Lung (tissue), 11 donors: ENCODE measurements at regions not wholly inside any gene's neighbourhood (a gene's known extent, or its start where the extent isn't known, plus 50 kb on each side); places are given as distances from the start of the nearest gene placed in this dataset.
A peak's percentile ranks its signal among the peaks of the same experiment; 100 is the strongest.

Experiments used
- ATAC-seq: fragments of 200-7000 bp; cut with Tn5 transposase; one replicate; pipeline ENCODE4 v1.9.1; 2020; ENCODE audit warnings: moderate number of reproducible peaks; ENCODE audit not compliant: insufficient read depth, low FRiP score
- DNase-seq, 3 donors: peaks; one replicate each; pipeline ENCODE4 v3.0.0-alpha.2; 2013 to 2017
- H3K27ac ChIP-seq, 2 donors: one replicate each; pipeline ENCODE4 v1.5.1; 2013; ENCODE audit warnings: mild to moderate bottlenecking in 2 of 2, moderate library complexity in 2 of 2, control low read depth in 1 of 2, inconsistent platforms in 1 of 2, low read depth in 1 of 2, low read length in 1 of 2
- H3K27me3 ChIP-seq, 3 donors: one replicate each; pipeline ENCODE4 v1.5.1; 2013; ENCODE audit warnings: low read length in 2 of 3; ENCODE audit not compliant: control insufficient read depth in 3 of 3, insufficient read depth in 3 of 3
- H3K36me3 ChIP-seq, 4 donors: one replicate each; pipeline ENCODE4 v1.5.1; 2013; ENCODE audit warnings: low read length in 4 of 4, mild to moderate bottlenecking in 1 of 4, moderate library complexity in 1 of 4; ENCODE audit not compliant: control insufficient read depth in 4 of 4, insufficient read depth in 4 of 4
- H3K4me1 ChIP-seq, 5 donors: one replicate each; pipeline ENCODE4 v1.5.1; 2013; ENCODE audit warnings: low read length in 5 of 5, mild to moderate bottlenecking in 2 of 5, moderate library complexity in 1 of 5; ENCODE audit not compliant: control insufficient read depth in 5 of 5, insufficient read depth in 5 of 5
- H3K4me3 ChIP-seq: one replicate; pipeline ENCODE4 v1.5.1; 2013; ENCODE audit warnings: mild to moderate bottlenecking, control low read depth, moderate library complexity
- H3K9ac ChIP-seq, 2 donors: one replicate each; pipeline ENCODE4 v1.5.1; 2013; ENCODE audit warnings: low read length in 2 of 2, control low read depth in 1 of 2; ENCODE audit not compliant: insufficient read depth in 1 of 2
- H3K9me3 ChIP-seq, 4 donors: one replicate each; pipeline ENCODE4 v1.5.1; 2013; ENCODE audit warnings: low read length in 3 of 4, mild to moderate bottlenecking in 1 of 4, moderate library complexity in 1 of 4; ENCODE audit not compliant: control insufficient read depth in 4 of 4, insufficient read depth in 3 of 4
- WGBS, 2 donors: extraction: QIAGEN DNeasy Blood & Tissue Kit; methylation state at CpG; one replicate each; pipeline ENCODE4 v1.1.7; 2013; 5-methylcytosine and 5-hydroxymethylcytosine counted together
- TF ChIP-seq, protein P1 (sequence below): IDR thresholded peaks from 2 replicates; pipeline ENCODE4 v1.5.1; 2012; ENCODE audit warnings: mild to moderate bottlenecking; ENCODE audit errors: control extremely low read depth, extremely low read depth
- donor health status: control.
- donor health status: control.
- donor health status: Bipolar disorder and iron deficiency.
- donor health status: healthy.
- donor health status: DM: yes; HTN: yes; CAD: no.

DNA sequence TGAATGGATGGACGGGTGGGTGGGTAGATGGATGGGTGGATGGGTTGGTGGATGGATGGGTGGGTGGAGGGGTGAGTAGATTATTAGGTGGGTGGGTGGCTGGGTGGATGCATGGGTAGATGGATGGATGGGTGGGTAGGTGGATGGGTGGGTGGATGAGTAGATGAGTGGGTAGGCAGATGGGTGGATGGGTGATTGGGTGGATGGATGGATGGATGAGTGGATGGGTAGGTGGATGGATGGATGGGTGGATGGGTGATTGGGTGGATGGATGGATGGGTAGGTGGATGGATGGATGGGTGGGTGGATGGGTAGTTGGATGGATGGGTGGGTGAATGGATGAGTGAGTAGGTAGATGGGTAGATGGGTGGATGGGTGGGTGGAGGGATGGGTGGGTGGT lies 59.6 kb upstream of the ADGRA1 start:
- DNase-seq (no peak), ATAC-seq (no peak)
- H3K27me3 ChIP-seq, result peaks cover 0 to 9% (median 4%) of the 10 kb centered on the region in 3 donors
- no peaks in the 10 kb centered on the region for H3K36me3 ChIP-seq
- TF ChIP-seq, protein P1, sequence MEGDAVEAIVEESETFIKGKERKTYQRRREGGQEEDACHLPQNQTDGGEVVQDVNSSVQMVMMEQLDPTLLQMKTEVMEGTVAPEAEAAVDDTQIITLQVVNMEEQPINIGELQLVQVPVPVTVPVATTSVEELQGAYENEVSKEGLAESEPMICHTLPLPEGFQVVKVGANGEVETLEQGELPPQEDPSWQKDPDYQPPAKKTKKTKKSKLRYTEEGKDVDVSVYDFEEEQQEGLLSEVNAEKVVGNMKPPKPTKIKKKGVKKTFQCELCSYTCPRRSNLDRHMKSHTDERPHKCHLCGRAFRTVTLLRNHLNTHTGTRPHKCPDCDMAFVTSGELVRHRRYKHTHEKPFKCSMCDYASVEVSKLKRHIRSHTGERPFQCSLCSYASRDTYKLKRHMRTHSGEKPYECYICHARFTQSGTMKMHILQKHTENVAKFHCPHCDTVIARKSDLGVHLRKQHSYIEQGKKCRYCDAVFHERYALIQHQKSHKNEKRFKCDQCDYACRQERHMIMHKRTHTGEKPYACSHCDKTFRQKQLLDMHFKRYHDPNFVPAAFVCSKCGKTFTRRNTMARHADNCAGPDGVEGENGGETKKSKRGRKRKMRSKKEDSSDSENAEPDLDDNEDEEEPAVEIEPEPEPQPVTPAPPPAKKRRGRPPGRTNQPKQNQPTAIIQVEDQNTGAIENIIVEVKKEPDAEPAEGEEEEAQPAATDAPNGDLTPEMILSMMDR, result no peak
- peaks cover 0 to 12% (median 0%) of the 10 kb centered on the region in 5 donors for H3K4me1 ChIP-seq
- H3K9me3 ChIP-seq, result peaks cover 0 to 1% (median 0%) of the 10 kb centered on the region in 4 donors
- no peak overlapping the region for H3K27ac ChIP-seq
- 69 to 81% methylated on average over 1 of the region's 1 CpG for WGBS, 2 donors
- no peak overlapping the region for H3K4me3 ChIP-seq
- no peak overlapping the region for H3K9ac ChIP-seq

DNA sequence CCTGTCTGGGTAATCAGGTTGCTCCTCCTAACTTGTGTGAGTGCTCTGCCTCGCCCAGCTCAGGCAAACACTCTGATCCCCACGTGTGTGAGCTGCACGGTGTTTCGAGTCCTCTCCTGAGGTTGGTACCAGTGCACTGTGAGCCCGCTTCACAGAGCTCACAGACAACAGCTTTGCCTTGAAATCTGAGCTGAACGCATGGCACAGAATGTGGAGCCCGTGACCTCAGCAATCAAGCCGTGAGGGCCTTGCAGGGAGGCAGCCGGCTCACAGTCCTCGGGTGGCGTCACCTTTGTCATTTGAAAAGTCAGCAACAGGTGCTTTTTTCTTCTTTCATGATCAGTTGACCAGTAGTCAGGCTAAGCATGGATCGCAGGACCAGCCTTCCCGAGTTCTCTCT lies 60.2 kb upstream of the ADGRA1 start:
- 54 to 80% methylated on average over 13 of the region's 13 CpGs for WGBS, 2 donors
- peaks cover 0 to 9% (median 4%) of the 10 kb centered on the region in 3 donors for H3K27me3 ChIP-seq

DNA sequence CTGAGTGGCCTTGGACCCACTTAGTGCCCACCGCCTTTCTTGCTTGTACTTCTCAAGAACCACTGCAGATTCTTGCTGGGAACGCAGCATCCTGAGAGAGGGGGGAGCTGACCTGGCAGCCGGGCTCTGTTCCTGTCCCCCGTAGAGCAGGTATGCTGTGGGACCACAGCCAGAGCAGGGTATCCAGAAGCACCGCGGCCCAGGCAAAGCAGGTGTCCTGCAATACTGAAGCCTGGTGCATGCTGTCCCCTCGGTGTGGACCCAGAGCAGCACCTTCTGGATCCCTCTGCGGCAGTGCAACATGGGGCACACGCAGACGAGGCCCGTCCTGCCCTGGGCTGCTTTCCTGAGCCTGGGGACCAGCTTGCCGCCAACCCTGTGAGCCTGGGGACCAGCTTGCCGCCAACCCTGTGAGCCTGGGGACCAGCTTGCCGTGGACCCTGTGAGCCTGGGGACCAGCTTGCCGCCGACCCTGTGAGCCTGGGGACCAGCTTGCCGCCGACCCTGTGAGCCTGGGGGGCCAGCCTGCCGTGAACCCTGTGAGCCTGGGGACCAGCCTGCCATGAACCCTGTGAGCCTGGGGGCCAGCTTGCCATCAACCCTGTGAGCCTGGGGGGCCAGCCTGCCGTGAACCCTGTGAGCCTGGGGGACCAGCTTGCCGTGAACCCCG lies 60.9 kb upstream of the ADGRA1 start:
- TF ChIP-seq, protein P1, result no peak
- peaks cover 0 to 9% (median 4%) of the 10 kb centered on the region in 3 donors for H3K27me3 ChIP-seq

More for the DNA sequence above, 60.2 kb upstream of the ADGRA1 start:
- no peak overlapping the region for H3K27ac ChIP-seq
- no peak for DNase-seq
- no peak for ATAC-seq
- no peaks in the 10 kb centered on the region for H3K36me3 ChIP-seq
- TF ChIP-seq, protein P1, result no peak
- H3K4me1 ChIP-seq, result peaks cover 0 to 16% (median 4%) of the 10 kb centered on the region in 5 donors
- peaks cover 0 to 1% (median 0%) of the 10 kb centered on the region in 4 donors for H3K9me3 ChIP-seq
- no peak overlapping the region for H3K4me3 ChIP-seq
- no peak overlapping the region for H3K9ac ChIP-seq

More for the DNA sequence above, 60.9 kb upstream of the ADGRA1 start:
- DNase-seq (peak in 1 of 3 donors; percentile 23), ATAC-seq (no peak)
- Histone ChIP-seq H3K27ac (no peak overlapping the region), H3K9me3 (peaks cover 0 to 1% (median 0%) of the 10 kb centered on the region in 4 donors), H3K4me3 (no peak overlapping the region), H3K9ac (no peak overlapping the region), H3K36me3 (no peaks in the 10 kb centered on the region), H3K4me1 (peaks cover 0 to 16% (median 4%) of the 10 kb centered on the region in 5 donors)
- 78 to 93% methylated on average over 22 of the region's 22 CpGs for WGBS, 2 donors
